NCI-H1105 treated with DMSO at 0.1 percent for 48 hours (cell line): ENCODE measurements at regions not wholly inside any gene's neighbourhood (a gene's known extent, or its start where the extent isn't known, plus 50 kb on each side); places are given as distances from the start of the nearest gene placed in this dataset.

ENCODE experiments used
- DNase-seq: peaks from one replicate; lab custom pipeline; 2025; lab: John Stamatoyannopoulos, UW

DNA sequence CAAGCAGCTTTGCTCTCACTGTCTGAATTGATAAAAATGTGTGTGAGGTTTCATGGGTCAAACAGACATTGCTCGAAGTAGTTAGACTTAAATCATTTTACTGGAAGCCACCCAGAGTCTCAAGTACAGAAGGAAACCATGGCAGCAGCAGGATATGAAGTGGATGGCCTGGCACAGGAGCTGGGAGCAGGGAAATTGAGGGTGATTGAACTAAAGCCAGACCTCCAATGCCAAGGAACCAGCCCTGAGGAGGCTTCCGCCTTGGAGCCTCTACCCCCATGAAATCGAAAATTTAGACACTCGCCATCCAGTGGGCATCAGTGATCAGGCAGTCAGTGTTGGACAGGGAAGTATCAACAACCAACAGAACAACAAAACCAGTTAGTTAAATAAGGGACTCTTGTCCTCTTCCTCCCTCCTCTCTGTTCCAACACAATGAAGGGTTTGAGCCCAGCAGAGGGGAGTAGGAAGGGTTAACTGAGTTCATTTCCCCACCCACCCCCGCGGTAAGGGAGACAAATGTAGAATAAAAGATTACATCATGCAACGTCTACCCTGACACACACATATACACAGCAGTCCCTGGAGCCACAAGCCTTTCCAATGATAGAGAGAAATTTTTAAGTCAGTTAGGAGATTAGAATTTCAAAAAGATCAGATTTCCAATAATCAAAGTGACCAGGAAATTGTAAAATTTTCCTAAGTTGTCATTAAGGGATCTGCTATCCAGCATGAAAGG lies 156.3 kb downstream of the SLC16A9 start:
- DNase-seq = no peak

DNA sequence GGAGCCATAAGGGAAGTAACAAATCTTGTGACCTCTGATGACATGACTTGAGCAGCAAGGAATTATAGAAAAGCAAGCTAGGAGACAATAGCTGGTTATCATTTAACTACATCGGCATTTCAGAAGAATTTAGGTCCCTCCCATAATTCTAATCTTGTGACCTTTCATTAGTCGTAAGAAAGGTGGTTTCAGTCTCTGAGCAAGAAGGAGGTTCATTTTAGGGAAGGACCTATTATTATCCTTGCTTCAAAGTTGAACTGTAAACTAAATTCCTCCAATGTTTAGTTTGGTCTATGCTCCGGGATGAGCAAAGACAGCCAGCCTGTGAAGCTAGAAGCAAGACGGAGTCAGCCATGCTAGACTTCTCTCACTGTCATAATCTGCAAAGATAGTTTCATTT lies 159.6 kb downstream of the SLC16A9 start:
- no peak for DNase-seq

DNA sequence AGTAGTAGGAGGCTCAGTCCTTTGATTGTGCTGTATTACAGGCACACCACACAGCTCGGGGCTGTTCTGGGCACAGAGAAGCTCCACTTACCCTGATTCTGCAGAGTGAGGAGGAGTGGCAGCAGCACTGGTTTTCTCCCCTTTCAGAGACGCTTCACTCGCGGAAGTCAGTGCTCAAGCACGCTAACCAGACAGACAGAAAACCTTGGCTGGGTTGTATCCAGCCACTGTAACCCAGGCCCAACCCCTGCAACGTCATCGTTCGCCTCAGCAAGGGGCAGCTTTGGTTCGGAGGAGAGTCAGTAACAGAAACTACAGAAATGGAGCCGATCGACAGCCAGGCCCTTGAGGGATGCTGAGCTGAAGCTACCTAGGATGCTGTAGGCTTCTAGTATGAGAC lies 171.0 kb downstream of the SLC16A9 start:
- no peak for DNase-seq

DNA sequence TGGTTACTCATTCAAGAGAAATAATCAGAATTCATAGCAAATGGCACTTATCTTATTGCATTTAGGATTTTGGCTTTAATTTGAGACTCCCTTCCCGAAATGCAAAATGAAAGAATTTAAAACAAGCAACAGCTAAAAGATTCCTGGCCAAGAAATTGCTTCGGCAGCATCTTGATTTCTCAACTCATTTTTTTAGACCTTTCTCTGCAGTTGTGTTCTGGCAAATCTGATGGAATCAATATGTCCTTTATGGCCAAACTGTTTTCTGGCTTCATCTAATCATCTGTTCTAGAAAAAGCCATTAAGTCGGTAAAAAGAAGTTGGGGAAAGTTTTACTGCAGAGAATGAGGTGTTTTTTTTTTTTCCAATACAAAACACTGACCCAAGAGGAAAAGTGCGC lies 172.1 kb downstream of the SLC16A9 start:
- DNase-seq = no peak

DNA sequence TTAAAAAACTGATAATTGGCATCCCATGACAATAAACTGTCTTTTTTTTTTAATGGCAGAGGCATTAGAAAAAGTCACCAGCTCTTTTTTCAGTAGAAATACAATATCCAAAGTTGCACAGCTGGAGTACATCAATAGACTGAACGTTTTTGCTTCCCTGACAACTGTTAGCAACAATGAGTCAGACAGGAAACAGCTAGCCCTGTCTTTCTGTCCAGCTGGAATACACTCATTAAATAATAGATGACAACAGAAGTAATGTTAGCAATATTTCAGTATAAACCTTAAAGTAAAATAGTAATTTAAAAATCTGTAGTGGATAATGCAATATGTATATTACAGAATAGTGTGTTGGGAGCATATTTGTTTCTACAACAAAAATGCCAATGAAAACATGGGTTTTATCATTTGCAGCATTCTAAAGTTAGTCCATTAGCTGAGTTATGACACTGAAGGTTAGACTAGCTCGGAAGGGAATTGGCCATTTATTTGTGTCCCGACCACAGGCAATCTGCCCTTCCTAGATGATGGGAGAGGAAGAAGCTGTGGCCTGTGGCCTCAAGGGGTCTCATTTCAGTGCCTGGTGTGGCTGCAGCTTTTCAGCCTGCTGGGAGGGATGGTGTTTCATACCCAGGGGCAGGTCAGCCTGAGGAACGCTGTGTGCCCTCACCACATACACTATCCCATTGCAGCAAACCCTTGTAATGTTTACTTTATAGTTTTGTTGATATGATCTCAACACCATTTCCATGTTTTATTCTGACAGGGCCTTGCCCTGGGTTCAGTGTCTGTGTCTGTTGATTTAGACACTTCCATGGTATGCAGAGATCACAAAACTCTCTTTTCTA lies 173.3 kb downstream of the SLC16A9 start:
- DNase-seq = no peak

DNA sequence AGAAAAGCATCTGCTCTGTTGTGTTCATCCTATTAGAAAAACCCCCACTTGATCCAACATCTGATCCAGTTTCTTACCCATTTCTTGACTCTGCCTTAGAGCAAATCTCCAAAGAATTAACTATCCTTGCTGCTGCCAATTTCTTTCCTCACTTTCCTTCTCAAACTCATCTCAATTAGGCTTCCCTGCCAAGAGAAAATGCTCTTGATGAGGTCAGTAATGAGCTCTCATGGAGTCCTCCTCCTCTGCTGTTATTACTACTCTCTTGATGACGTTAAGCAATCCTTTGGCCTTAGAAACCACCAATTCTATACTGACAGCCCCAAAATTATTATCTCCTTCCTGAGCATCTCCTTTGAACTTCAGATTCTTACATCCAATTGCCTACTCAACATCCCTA lies 162.0 kb upstream of the FAM13C start:
- DNase-seq = no peak

DNA sequence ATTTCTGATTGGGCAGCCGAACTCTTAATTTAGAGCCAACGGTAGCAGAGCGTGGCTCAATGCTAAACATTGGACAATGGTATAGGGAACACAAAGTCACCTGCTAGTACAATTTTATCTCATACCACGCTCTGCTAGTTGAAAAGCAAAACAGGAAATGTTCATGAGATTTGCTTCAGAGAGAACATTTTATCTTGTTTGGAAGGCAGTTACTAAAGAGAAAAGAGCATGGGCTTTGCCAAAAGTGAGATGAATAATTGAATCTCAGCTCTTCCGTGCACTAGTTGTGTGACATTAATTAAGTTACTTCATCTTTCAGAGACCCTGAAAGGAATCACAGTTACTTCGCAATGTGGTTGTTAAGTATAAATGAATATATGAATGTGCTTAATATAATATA lies 161.5 kb upstream of the FAM13C start:
- DNase-seq = no peak

DNA sequence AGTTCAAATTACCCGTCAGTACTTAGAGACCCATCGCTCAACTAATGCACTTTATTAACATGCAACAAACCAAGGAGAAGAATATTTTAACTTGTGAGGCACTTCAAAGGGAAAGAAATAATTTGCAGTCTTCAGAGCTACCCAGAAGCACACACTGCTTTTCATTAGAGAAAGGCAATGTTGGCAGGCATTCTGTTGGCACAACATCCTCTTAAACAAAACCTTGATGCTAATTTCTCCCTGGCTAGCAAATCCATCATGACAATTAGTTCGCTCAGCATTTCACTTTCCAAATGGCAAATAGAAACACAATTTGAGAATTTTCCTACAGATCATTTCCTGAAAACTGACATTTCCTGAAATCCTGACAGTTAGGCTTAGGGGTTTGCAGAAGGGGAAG lies 155.6 kb upstream of the FAM13C start:
- no peak for DNase-seq

DNA sequence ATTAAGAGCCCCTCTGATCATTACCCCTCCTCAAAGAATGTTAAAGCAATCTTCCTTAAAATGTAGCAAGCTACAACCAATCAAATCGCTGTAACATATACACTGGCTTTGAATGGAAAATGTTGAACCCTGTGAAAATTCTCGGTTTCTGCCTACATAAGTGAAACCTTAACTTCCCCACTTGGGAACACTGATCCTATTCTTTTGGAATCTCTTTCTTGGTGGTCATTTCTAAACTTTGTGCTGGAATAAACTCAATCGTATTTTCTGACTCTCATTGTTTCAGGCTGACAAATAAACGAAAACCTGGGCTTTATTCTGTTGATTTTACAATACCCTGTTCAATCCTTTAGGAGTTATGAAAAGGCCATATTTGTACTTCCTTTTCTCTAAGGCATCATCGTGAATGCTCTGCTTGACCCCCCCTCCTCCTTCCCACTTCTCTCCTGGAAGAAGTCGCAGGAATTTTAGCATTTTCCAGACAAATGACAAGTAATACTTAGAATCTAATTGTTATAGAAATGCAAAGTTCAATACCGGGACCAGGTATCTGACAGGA lies 155.1 kb upstream of the FAM13C start:
- DNase-seq = no peak

DNA sequence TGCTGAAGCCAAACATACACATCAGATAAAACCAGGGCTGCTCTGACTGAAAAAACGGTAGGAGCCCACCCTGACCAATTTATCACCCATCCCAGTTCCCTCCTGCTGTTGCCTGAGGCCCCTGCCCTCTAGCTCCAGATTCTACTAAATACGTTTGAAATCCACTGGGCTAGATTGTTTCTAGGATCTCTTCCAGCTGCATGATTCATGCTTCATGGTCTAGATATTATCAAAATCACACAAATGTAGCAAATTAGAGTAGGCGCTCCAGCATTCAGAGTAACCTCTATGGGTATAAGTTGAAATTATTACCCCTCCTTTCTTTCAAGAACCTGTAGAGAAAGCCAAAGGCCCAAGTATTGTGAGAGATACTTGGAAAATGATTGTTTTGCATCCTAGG lies 151.2 kb upstream of the FAM13C start:
- no peak for DNase-seq

DNA sequence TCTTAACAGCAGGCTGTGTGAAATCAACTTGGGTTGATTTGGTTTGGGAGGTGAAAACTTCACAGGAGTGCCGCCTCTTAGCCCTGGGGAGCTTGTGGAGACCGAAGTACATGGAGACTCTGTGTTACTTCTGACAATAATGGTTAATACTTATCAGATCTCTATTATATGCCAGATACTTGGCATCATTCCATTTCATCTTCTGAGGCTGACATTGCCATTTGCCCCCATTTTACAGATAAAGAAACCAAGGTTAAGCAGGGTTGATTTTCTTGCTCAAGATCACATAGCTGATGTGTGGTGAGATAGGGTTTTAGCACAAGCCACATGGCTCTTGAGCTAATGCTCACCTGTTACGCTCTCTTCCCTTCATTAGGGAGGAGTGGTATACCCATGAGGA lies 150.6 kb upstream of the FAM13C start:
- DNase-seq = no peak

DNA sequence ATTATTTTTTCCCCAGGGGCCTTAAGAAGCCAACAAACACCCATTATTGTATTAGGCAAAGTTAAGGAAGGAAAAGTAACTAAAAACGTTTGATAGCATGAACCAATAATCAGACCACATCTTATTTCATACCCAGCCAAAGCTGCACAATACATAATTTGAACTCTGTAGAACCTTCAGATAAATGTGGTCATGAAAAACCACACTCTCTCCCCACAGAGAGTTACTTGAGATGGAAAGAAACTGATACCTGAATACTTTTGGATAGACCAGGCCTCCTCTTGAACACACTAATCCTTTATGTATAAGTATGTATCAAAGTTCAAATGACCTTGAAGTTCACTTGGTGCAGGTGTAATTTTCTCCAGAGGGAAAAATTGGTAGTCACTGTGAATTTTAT lies 146.6 kb upstream of the FAM13C start:
- DNase-seq = no peak

DNA sequence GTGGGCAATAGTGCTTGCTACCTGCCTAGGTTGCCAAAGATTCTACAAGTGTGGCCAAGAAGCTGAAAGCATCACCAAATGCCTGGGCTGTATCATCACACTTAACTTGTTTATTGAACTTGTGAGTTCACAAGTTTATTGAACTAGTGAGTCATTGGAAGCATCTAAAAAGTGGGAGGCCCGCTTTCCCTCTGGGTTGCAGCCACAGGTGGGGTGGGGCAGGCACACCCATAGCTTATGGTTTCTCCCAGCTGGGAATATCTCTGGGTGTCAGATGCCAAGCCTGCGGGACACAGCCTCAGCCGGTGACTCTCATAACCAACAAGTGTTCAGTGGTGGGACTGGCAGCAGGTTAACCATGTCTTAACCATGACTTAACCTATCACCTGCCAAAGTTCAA lies 145.9 kb upstream of the FAM13C start:
- DNase-seq = no peak

DNA sequence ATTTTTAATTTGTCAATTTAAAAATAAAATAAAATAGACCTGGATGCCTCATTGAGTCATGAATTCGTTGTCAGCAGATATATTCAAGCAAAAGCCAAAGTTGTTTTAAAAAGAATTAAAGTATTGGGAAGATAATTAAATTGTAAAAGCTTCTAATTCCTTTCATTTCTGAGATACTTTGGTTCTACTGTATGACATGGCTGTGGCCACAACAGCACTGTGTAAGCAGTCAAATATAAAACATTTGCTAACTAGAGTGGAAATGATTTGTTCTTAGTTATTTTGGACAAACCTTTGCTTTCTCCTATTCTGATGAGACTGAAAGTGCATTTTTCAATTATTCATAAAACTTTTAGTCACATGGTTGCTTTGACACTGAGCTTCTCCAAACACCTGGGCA lies 143.6 kb upstream of the FAM13C start:
- no peak for DNase-seq

DNA sequence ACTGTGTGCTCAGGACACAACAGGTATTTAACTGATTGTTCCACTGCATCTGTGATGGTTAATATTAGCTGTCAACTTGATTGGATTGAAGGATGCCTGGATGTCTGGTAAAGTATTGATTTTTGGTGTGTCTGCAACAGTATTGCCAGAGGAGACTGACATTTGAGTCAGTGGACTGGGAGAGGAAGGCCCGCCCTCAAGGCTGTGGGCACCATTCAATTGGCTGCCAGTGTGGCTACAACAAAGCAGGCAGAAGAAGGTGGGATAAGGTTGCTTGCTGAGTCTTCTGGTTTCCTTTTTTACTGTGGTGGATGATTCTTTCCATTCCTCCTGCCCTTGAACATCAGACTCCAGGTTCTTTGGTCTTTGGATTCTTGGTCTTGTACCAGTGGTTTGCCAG lies 137.1 kb upstream of the FAM13C start:
- no peak for DNase-seq

DNA sequence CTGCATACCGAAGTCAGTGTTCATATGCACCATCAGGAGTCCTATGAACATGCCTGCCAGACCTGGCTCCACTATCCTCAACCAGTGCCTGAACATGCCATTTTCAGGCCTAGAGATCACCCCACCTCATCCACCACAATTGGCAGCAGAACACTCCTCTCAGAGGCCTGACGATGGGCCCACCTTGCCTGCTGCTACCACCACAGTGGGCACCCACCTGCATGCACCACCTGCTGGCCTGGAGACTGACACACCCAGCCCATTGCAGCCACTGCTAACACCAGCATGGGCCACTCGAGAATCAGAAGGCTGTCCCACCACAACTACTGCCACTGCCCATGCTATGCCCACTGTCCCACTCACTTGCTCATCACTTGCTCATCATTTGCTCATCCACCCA lies 130.7 kb upstream of the FAM13C start:
- DNase-seq = no peak

DNA sequence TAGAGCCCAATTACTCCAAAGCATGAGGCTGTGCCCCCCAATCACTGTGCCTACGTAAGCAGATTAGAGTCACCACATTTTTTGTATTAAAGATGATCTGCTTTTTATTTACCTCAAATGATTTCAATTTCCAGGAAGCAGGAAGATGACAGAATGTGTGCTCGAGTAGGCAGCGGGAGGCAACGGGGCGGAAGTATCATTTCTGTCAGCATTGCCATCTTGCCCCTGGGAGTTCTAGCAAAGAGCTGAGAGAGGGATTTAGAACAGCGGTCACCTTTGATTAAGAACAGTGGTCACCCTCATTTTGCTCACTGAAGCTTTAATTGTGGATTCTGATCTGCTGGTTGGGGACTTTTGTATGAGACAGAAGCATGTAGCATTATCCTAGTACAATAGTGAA lies 117.1 kb upstream of the FAM13C start:
- no peak for DNase-seq

DNA sequence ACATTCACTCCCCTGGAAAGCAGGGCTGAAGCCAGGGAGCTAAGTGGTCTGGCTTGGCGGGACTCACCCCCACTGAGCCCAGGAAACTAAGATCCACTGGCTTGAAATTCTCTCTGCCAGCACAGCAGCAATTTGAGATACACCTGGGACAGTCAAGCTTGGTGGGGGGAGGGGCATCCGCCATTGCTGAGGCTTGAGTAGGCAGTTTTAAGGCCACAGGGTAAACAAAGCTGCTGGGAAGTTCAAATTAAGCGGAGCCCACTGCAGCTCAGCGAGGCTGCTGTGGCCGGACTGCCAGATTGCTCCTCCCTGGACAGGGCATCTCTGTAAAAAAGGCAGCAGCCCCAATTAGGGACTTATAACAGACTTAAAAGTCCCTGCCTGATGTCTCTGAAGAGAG lies 108.2 kb upstream of the FAM13C start:
- no peak for DNase-seq

DNA sequence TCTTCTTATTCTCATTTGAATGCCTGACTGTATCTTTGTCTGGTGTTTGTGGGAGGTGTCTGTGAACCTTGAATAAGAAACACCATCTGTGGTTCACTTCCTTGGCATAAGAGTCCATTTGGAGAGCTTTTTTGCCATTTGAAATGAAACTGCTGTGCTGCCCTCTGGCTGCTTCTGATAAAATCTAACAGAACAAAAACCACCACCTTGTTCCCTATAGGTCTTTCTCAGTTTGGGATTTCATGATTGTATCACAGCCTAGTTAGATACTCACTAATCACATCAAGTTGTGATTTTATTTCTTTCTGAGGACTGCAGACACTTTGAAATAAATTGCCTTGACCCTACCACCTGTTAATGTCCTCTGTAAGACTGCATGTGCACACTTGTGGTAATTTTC lies 102.7 kb upstream of the FAM13C start:
- no peak for DNase-seq

DNA sequence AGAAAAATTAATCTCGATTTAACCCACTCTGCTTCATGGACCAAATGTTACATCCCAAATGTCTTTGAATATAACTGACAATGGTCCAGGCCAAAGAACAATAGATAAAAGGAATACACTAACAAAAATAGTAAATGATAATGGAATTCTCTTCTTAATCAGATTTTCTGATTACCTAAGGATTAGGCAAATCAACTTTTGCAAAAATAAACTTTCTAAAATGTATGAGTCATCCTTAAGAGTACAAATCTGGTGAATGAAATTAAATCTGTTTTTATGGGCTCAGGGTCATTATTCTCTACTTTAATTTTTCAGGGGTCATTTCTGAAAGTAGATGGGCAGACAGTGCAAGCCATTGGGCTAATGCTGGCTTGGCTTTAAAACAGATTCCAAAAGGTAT lies 102.1 kb upstream of the FAM13C start:
- DNase-seq = no peak

DNA sequence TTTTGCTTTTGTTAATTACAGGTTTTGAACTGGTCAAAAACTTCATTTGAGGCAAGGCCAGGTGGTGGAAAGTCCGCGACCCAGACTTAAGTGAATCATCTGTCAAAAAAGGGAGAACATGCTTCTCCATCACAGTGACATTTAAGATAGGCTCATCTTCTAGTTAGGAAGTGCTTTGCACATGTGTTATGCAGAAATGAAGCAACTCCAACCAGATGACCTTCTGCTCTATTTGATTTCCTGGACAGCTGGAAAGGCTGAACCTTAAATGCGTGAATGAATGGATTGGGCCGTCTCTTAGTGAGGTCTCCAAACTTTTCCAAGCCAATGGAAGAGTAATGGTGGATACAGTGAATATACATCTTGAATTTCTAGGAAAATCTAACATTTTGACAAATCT lies 101.6 kb upstream of the FAM13C start:
- no peak for DNase-seq

DNA sequence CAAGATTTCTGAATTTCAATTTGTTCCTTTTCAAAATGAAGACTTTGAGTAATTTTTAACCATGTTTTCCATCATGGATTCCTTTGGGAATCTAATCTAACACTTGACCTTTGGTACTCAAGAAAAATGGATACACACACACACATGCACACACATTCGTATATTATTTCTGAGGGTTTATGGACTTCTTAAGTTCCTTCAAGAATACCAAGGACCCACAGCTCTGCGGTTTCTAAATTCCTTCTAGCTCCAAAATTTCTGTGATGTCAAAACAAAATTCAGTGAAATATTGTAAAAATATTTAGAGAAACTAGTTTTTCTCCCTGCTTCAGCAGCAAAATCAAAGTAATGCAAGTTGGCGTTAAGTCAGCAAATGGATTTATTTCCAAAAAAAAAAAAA lies 98.3 kb upstream of the FAM13C start:
- no peak for DNase-seq

DNA sequence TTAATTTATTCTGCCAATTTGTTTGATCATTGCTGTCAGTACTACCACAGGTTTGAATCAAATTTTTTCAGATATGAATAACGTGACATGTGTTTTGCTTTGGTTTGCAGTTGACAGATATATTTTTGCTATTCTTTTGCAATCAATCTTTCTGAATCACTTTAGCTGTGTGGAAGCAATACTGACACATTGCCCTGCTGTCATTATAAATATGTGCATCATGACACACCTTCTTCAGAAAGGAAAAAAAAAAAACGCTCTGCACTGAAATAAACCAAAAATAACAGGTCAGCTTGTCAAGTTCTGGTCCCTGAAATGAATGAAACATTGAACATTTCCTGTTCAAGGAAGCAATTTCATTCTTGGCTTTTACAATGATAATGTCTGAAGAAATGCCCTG lies 93.8 kb upstream of the FAM13C start:
- DNase-seq = no peak
